ENCODE measurements at regions not wholly inside any gene's neighbourhood (a gene's known extent, or its start where the extent isn't known, plus 50 kb on each side); places are given as distances from the start of the nearest gene placed in this dataset.
"Not testable (repeated sequence)": the region's sequence is repeated elsewhere in the genome, so short reads cannot be mapped to it uniquely, and the experiment has no call there.

DNA sequence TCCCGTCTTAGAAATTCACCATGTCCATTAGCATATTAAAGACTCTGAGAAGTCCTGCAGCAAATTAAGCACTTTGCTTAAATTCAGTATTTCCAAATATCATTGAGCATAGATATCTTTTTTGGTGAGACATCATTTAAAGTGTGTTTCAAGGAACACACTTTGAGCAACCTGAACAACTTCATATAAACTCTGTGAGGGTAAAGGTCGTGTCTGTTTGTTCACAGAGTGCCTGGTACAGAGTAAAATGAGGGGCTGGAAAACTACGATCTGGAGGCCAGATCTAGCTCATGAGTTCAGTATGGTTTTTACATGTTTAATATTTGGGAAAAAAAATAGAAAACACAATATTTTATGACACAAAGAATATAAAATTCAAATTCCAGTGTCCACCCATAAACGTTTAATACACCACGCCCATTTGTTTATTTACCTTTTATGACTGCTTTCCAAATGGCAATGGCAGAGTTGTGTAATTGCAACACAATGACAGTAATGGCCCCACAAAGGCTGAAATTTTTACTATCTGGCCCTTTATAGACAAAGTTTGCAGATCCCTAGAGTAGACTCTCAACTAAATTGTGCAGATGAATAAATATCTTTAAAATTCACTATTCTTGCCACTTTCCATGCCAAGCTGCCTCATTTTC, 67.4 kb downstream of the SNTN start:
- no peak for DNase-seq (ENCODE audit: low spot score)
- TF ChIP-seq, protein P1, sequence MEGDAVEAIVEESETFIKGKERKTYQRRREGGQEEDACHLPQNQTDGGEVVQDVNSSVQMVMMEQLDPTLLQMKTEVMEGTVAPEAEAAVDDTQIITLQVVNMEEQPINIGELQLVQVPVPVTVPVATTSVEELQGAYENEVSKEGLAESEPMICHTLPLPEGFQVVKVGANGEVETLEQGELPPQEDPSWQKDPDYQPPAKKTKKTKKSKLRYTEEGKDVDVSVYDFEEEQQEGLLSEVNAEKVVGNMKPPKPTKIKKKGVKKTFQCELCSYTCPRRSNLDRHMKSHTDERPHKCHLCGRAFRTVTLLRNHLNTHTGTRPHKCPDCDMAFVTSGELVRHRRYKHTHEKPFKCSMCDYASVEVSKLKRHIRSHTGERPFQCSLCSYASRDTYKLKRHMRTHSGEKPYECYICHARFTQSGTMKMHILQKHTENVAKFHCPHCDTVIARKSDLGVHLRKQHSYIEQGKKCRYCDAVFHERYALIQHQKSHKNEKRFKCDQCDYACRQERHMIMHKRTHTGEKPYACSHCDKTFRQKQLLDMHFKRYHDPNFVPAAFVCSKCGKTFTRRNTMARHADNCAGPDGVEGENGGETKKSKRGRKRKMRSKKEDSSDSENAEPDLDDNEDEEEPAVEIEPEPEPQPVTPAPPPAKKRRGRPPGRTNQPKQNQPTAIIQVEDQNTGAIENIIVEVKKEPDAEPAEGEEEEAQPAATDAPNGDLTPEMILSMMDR (IDR thresholded peaks at IDR 0.05), result no peak
- no peak for ATAC-seq (ENCODE audit: low FRiP score)

- not testable (repeated sequence) for ATAC-seq (ENCODE audit: low FRiP score); DNase-seq (ENCODE audit: low spot score)
These were observed 68.5 kb downstream of the SNTN start for GRCh38 chr3:63720951-63721350.

- no peak for DNase-seq (ENCODE audit: low spot score)
- peak; percentile 83 for ATAC-seq (ENCODE audit: low FRiP score)
- TF ChIP-seq, protein P1 (IDR thresholded peaks at IDR 0.05), result no peak
These were observed 72.5 kb downstream of the SNTN start for GRCh38 chr3:63724987-63725386.

DNA sequence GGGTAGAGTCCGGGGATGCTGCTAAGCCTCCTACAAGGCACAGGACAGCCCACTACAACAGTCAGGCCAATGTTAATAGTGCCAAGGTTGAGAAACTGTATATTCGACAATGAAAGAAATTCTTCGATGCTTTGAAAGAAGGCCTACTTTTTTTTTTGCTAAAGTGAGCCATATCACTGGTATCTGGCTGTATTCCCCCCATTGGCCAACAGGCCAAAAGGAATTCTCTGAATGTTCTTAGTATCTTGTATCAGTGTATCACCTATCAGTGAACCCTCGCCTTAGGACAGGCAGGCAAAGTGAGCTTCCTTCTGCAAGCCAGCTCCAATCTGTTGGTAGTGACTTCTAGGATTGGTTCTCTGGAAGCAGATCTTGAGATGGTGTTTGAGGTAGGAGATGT, 74.2 kb downstream of the SNTN start:
- TF ChIP-seq, protein P1 (IDR thresholded peaks at IDR 0.05), result no peak
- DNase-seq (ENCODE audit: low spot score), result no peak
- ATAC-seq (ENCODE audit: low FRiP score), result no peak

DNA sequence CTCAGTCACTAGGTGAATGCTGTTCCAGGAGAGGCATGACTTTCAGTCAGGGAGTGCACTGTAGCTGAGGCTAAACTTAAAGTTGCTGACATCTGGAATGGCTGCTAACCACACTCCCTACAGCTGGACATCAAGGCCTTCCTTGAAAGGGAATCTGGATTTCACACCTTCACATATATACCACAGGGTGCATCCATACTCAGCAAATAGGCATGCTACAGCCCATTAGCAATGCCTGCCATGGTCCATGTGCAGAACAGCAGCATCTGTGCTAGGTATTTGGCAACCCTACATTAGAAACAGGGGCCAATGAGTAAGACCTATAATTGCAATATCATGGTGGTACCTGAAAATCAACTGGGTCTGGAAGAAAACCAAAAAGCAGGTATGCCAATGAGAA, 74.8 kb downstream of the SNTN start:
- no peak for ATAC-seq (ENCODE audit: low FRiP score)
- TF ChIP-seq, protein P1 (IDR thresholded peaks at IDR 0.05), result no peak
- no peak for DNase-seq (ENCODE audit: low spot score)

- DNase-seq (ENCODE audit: low spot score), result no peak
- no peak for ATAC-seq (ENCODE audit: low FRiP score)
- TF ChIP-seq, protein P1 (IDR thresholded peaks at IDR 0.05), result no peak
These were observed 79.4 kb downstream of the SNTN start for GRCh38 chr3:63731866-63732265.

- DNase-seq (ENCODE audit: low spot score); ATAC-seq (ENCODE audit: low FRiP score): not testable (repeated sequence)
These were observed 80.8 kb downstream of the SNTN start for GRCh38 chr3:63733278-63733677.

- not testable (repeated sequence) for DNase-seq (ENCODE audit: low spot score); ATAC-seq (ENCODE audit: low FRiP score)
These were observed 82.2 kb downstream of the SNTN start for GRCh38 chr3:63734632-63735031.

DNA sequence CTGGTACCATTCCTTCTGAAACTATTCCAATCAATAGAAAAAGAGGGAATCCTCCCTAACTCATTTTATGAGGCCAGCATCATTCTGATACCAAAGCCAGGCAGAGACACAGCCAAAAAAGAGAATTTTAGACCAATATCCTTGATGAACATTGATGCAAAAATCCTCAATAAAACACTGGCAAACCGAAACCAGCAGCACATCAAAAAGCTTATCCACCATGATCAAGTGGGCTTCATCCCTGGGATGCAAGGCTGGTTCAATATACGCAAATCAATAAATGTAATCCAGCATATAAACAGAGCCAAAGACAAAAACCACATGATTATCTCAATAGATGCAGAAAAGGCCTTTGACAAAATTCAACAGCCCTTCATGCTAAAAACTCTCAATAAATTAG, 82.3 kb upstream of the C3orf49 start:
- not testable (repeated sequence) for ATAC-seq (ENCODE audit: low FRiP score); DNase-seq (ENCODE audit: low spot score)

- not testable (repeated sequence) for ATAC-seq (ENCODE audit: low FRiP score)
These were observed 80.5 kb upstream of the C3orf49 start for GRCh38 chr3:63738577-63738976.

More at GRCh38 chr3:63738577-63738976, 80.5 kb upstream of the C3orf49 start:
- not testable (repeated sequence) for DNase-seq (ENCODE audit: low spot score)

Data from omental fat pad (tissue), 3 donors.